Iris pigment epithelial cell (primary cell): ENCODE measurements at regions not wholly inside any gene's neighbourhood (a gene's known extent, or its start where the extent isn't known, plus 50 kb on each side); places are given as distances from the start of the nearest gene placed in this dataset.

Experiments
- DNase-seq: peaks from one replicate; pipeline ENCODE4 v3.0.0-alpha.2; 2011; ENCODE audit warnings: low read depth

DNA sequence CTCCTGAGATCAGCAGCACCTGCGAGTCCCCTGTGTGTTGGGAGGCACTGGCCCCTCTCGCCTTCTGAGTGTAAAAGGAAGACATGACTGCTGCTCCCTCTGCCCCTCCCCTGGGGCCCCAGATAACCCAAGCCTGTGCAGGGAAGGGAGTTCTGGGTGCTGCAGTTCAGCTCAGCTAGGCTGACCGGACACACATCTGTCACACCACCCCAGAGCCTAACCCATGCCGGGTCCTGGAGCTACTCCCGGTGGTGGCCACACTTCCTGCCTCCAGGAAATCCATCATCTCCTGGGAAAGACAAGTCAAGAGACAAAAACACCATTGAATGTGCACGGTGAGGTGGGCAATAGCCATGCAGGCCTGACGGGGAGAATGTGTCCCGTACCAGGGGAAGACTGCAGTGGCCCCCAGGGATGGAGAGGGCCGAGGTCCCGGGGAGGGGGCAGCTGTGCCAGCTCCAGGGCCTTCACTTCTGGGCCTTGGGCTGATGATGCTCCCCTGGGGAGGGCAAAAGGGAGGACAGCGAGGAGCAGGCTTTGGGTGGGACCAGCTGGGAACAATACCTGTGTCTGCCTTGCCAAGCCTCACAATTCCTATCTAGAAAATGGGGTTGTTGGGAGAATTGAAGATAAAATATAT, 210.6 kb downstream of the TFCP2L1 start:
- no peak for DNase-seq

DNA sequence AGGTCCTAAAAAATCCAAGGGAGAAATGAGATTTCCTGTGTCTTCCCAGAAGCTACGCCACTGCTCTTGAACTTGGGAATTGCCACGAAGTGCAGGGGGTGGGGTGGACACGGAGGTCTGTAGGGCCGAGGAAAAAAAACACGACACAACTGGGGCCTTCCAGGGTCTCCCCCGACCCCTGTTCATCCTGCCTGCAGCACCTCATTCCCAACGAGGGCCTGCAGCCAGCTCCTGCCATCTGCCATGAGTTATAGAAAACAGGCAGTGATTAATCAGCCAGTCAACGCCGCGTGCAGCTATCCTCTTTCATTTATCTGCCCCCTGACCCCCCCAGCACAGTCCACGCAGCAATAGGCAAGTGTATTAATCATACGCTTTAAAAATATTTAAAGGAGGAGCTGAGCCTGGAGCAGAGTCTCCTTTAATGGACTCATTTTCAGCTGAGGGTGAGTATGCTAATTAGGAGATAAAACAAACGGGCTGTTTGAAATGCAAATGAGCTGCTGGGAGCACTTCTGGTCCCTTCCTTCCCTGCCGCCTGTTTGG, 209.9 kb downstream of the TFCP2L1 start:
- DNase-seq: peak; percentile 95

DNA sequence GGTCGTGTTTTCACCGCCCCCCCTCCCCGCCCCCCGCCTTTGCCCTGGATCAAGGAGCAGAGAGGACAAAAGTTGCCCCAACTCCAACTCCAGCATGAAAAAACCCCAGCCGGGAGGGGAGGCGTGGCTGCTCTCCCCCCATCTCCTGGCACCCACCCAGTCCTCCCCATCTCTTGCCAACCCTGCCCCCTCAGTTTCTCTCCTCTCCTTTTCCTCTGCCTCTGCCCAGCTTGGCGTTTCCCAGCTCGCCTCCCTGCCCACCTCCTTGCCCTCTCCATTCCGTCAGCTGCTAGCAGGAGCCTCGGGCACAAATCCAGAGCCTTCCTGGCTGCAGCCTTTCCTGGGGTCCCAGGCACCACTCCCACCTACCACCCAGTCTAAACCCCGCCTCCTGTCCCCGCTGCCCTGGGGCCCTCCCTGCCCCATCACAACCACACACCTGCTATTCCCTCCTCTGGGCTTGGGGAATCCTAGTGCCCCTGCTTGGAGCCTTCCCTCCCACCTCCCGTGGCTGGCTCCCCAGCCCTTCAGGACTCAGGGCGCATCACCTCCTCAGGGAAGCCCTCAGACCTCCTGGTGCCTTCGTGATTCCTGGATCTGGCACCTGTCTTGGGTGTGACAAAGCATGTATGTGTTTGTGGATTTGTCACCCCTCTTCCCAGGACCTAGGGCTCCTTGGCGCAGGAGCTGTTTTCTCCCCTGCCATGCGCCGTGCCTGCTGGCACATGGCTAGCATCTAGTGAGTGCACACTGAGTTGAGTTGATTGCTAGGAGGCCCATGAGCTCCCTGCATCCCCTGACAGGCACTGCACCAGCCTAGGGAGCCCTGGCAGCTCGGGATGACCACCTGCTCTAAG, 209.1 kb downstream of the TFCP2L1 start:
- no peak for DNase-seq

- DNase-seq: no peak
These were observed 208.5 kb downstream of the TFCP2L1 start for GRCh38 chr2:121076498-121076820.

GRCh38 chr2:121076885-121077549, 208.0 kb downstream of the TFCP2L1 start:
- peak; percentile 37 for DNase-seq

GRCh38 chr2:121078899-121079298, 206.1 kb downstream of the TFCP2L1 start:
- no peak for DNase-seq

GRCh38 chr2:121080013-121080772, 204.8 kb downstream of the TFCP2L1 start:
- DNase-seq: peak; percentile 27

DNA sequence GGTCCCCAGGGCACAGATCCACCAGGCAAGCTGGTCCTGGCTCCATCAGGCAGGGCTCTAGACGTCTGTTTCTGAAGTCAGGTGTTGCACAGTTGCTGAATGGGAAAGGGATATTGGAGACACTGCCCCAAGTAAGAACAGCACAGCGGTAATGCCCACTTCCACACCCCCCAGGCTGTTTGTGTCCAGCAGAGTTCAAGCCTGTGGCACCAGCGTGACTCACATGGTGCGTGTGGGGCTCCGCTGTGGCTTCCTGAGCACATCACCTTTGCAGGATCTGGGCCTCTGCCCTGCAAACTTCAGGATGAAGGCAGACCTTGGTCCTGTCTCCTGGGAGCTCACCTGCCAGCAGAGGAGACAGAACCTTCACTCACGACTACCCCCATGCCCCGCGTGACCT, 203.3 kb downstream of the TFCP2L1 start:
- no peak for DNase-seq

DNA sequence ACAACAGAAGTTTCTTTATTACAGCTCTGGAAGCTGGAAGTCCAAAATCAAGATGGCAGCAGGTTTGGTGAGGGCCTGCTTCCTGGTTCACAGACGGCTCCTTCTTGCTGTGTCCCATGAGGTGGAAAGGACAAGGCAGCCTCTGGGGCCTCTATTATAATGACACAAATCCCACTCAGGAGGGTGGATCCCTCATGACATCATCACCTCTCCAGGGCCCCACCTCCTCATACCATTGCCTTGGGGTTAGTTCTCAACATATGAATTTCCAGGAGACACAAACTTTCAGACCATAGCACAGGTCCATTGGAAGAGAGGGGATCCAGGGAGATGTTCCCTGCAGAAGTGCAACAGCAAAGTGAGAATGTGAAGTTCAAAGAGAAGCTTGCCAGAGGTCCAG, 202.8 kb downstream of the TFCP2L1 start:
- no peak for DNase-seq

DNA sequence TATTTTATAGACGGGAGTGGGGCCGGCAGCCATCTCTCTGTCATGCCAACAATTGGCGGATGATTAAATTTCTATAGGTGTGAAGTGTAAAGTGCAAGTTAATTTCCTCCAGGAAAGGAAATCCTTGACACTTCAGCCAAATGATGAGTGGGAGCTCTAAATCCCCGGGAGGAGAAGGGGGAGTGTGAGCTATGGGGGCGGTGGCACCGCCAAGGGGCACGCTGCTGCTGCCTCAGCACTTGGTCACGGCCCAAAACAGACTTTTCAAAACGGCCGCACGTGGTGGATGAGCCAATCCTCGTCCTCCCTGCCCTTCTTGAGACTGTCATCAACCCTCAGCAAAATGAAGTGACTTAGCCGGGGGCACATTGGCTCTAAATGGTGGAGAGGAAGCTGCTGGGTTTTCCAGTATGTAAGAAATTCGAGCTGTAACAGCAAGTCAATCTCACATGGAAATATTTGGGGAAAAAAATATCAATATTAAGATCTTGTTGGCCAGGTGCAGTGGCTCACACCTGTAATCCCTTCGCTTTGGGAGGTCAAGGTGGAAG, 200.8 kb downstream of the TFCP2L1 start:
- no peak for DNase-seq

DNA sequence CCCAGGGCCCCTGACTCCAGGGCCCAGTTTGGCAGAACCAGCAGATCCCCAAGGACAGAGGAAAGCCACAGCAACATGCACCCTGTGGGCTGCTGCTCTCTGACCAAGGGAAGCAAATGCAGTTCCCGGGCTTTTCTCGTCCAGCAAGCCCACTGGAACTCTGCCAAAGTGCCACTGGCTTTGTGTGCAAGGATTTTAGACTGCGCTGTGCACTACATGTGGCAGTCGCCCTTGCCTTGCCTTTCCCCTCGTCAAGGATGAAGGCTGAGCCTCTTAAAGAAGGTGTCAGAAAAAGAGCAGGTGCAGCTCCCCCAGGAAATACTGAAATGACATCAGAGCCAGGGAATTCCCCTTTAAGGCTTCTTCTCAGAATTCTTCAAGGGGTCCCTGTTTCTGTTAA, 199.2 kb downstream of the TFCP2L1 start:
- DNase-seq: no peak

- DNase-seq: no peak
These were observed 198.6 kb downstream of the TFCP2L1 start for GRCh38 chr2:121086450-121086849.

- no peak for DNase-seq
These were observed 197.9 kb downstream of the TFCP2L1 start for GRCh38 chr2:121087117-121087516.

DNA sequence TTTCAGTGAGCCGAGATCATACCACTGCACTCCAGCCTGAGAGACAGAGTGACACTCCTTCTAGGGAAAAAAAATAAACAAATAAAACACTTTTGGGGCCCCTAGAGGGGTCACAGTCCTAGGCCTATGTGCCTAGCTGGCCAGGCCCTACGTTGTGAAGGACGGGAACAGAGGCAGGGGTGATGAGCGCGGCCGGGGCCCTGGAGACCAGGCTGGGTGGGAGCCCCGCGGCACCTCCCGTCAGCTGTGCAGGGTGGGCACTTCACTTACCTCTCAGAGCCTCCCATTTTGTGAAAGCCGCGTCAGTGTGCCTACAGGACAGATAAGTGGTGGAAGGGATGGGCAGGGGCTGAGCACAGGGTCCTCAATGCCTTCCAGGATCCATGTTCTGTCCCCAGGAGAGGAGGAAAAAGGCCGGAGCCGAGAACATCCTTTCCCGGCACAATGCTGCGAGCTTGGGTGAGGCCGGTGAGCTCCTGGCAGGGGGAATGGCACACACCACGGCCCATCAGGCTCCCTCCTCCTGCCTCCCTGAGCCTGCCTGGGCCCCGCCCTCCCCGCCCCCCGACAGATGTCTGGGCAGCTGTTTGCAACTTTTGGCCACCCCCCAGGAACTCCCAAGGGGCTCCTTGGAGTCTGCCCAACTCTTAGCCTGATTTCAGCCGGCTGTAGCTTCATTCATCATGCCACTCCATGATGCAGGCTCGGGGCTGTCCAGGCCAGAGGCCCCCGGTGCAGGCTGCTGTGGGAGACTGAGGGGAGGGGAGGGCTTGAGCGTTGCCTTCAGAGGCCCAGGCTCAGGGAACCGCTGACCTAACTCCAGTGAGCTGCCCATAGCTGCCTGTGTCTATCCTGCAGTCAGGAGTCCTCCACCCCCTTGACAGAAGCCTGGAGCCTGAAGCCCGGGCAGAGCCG, 196.5 kb downstream of the TFCP2L1 start:
- no peak for DNase-seq

GRCh38 chr2:121089166-121089510, 195.9 kb downstream of the TFCP2L1 start:
- DNase-seq: no peak

- no peak for DNase-seq
These were observed 194.8 kb downstream of the TFCP2L1 start for GRCh38 chr2:121090088-121090715.

DNA sequence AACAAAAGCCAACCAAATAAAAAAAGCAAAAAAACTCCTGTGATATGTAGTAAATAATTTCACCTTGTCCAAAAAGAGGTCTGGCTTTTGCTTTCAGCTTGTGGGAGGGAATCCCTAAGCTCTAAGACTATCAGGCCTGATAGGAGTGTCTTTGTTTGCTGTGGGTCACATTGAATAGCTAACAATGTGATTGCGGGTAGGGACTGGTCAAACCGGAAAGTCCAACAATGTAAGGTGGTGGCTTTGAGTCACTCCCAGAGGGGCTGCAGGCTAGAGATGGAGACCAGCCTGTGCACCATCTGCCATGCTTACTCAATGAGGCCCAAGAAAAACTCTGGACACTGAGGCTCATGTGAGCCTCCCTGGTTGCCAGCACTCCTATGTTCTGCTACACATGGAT, 192.9 kb downstream of the TFCP2L1 start:
- DNase-seq: no peak

- DNase-seq: no peak
These were observed 191.3 kb downstream of the TFCP2L1 start for GRCh38 chr2:121093692-121094091.

GRCh38 chr2:121094101-121094500, 190.9 kb downstream of the TFCP2L1 start:
- DNase-seq: no peak

GRCh38 chr2:121094845-121095244, 190.2 kb downstream of the TFCP2L1 start:
- DNase-seq: no peak
